HepG2 (cell line): ENCODE measurements at regions not wholly inside any gene's neighbourhood (a gene's known extent, or its start where the extent isn't known, plus 50 kb on each side); places are given as distances from the start of the nearest gene placed in this dataset.
A peak's percentile ranks its signal among the peaks of the same experiment; 100 is the strongest.

Source experiments
- BHLHE40 ChIP-seq: IDR thresholded peaks from 2 replicates; pipeline ENCODE4 v1.6.1; 2011; ENCODE audit warnings: low read length, improper control_type of control experiment
- CBFB ChIP-seq: sonication (generic); formaldehyde crosslinking; IDR thresholded peaks from 2 replicates; pipeline ENCODE4 v1.4.0; 2020; ENCODE audit warnings: missing genetic modification reagents
- CREM ChIP-seq, 2 experiments: sonication (generic) in 1 of 2; formaldehyde crosslinking in 1 of 2; IDR thresholded peaks; 2 replicates each; pipeline versions ENCODE4 v1.4.0 to v1.6.1; 2016 to 2020; ENCODE audit warnings: antibody characterized with exemption in 1 of 2, mild to moderate bottlenecking in 1 of 2, missing genetic modification reagents in 1 of 2
- ERF ChIP-seq: IDR thresholded peaks from 2 replicates; pipeline ENCODE4 v1.6.1; 2018; ENCODE audit warnings: missing biosample characterization, missing genetic modification reagents
- FOXK2 ChIP-seq: fragments of 450-650 bp; IDR thresholded peaks from 2 replicates; pipeline ENCODE4 v1.6.1; 2016
- HMG20A ChIP-seq: IDR thresholded peaks from 2 replicates; pipeline ENCODE4 v1.6.1; 2016; ENCODE audit warnings: borderline replicate concordance
- KDM3A ChIP-seq: IDR thresholded peaks from 2 replicates; pipeline ENCODE4 v1.6.1; 2018; ENCODE audit warnings: low read depth, missing compliant biosample characterization
- MIER2 ChIP-seq: IDR thresholded peaks from 2 replicates; pipeline ENCODE4 v1.6.1; 2016; ENCODE audit warnings: missing biosample characterization, missing genetic modification reagents
- NR2F2 ChIP-seq: IDR thresholded peaks from 2 replicates; pipeline ENCODE4 v1.6.1; 2012; ENCODE audit warnings: low read depth, inconsistent platforms, borderline replicate concordance
- POGK ChIP-seq: sonication (generic); formaldehyde crosslinking; conservative IDR thresholded peaks from 2 replicates; pipeline ENCODE4 v1.8.0; 2022; ENCODE audit warnings: mild to moderate bottlenecking, moderate library complexity, missing genetic modification reagents
- SMAD3 ChIP-seq: sonication (generic); formaldehyde crosslinking; IDR thresholded peaks from 2 replicates; pipeline ENCODE4 v1.4.0; 2020; ENCODE audit warnings: missing genetic modification reagents
- SOX6 ChIP-seq, 2 experiments: fragments of 450-650 bp in 1 of 2; sonication (generic) in 1 of 2; formaldehyde crosslinking in 1 of 2; IDR thresholded peaks; 2 replicates each; pipeline versions ENCODE4 v1.4.0 to v1.6.1; 2017 to 2020; ENCODE audit warnings: antibody characterized with exemption in 1 of 2, mild to moderate bottlenecking in 1 of 2, missing genetic modification reagents in 1 of 2
- TCF7 ChIP-seq: sonication (generic); IDR thresholded peaks from 2 replicates; pipeline ENCODE4 v1.6.1; 2016; ENCODE audit warnings: antibody characterized with exemption, low read depth
- TCF7L2 ChIP-seq: IDR thresholded peaks from 2 replicates; pipeline ENCODE4 v1.6.1; 2011; ENCODE audit warnings: mild to moderate bottlenecking, low read depth, low read length, moderate library complexity
- THAP7 ChIP-seq: sonication (generic); formaldehyde crosslinking; IDR thresholded peaks from 2 replicates; pipeline ENCODE4 v1.8.1; 2023; ENCODE audit warnings: mild to moderate bottlenecking, missing genetic modification reagents
- THAP8 ChIP-seq: sonication (generic); formaldehyde crosslinking; IDR thresholded peaks from 2 replicates; pipeline ENCODE4 v1.5.1; 2020; ENCODE audit warnings: missing genetic modification reagents, mild to moderate bottlenecking, borderline replicate concordance
- YEATS2 ChIP-seq: sonication (generic); formaldehyde crosslinking; IDR thresholded peaks from 2 replicates; pipeline ENCODE4 v1.4.0; 2020; ENCODE audit warnings: missing genetic modification reagents, borderline replicate concordance
- ZKSCAN8 ChIP-seq: IDR thresholded peaks from 2 replicates; pipeline ENCODE4 v1.6.1; 2016; ENCODE audit warnings: borderline replicate concordance, missing genetic modification reagents, missing compliant biosample characterization
- ZNF124 ChIP-seq: sonication (generic); formaldehyde crosslinking; IDR thresholded peaks from 2 replicates; pipeline ENCODE4 v1.4.0; 2020; ENCODE audit warnings: missing genetic modification reagents
- ZNF337 ChIP-seq: sonication (generic); formaldehyde crosslinking; IDR thresholded peaks from 2 replicates; pipeline ENCODE4 v1.5.1; 2020; ENCODE audit warnings: missing genetic modification reagents, low read depth, mild to moderate bottlenecking, borderline replicate concordance
- ZNF503 ChIP-seq: sonication (generic); formaldehyde crosslinking; IDR thresholded peaks from 2 replicates; pipeline ENCODE4 v1.4.0; 2020; ENCODE audit warnings: missing genetic modification reagents
- ZNF713 ChIP-seq: sonication (generic); formaldehyde crosslinking; IDR thresholded peaks from 2 replicates; pipeline ENCODE4 v1.4.0; 2020; ENCODE audit warnings: mild to moderate bottlenecking, missing genetic modification reagents
- ZNF772 ChIP-seq: sonication (generic); formaldehyde crosslinking; IDR thresholded peaks from 2 replicates; pipeline ENCODE4 v1.5.0; 2020; ENCODE audit warnings: mild to moderate bottlenecking, missing genetic modification reagents

- TF ChIP-seq ZNF772 (CRISPR knock-in tag) (0 out of 2 replicates have a peak, but pooled peaks have one; percentile 28), FOXK2 (no peak), THAP8 (CRISPR knock-in tag) (no peak), TCF7 (peak; percentile 84), CBFB (CRISPR knock-in tag) (0 out of 2 replicates have a peak, but pooled peaks have one; percentile 41), TCF7L2 (no peak), BHLHE40 (no peak), NR2F2 (peak; percentile 98), YEATS2 (CRISPR knock-in tag) (no peak; the same call in 1 of the 2 replicates), ZNF713 (CRISPR knock-in tag) (no peak), ZNF503 (CRISPR knock-in tag) (peak; percentile 97), ZNF337 (no peak), HMG20A (CRISPR knock-in tag) (peak; percentile 93), ZKSCAN8 (CRISPR knock-in tag) (peak; percentile 46; the same call in 1 of the 2 replicates), POGK (0 out of 2 replicates have a peak, but pooled peaks have one; percentile 23), MIER2 (CRISPR knock-in tag) (peak; percentile 52; the same call in 1 of the 2 replicates), CREM (IDR thresholded peaks at IDR 0.05) (peak; percentile 88), CREM (CRISPR knock-in tag; IDR thresholded peaks at IDR 0.05) (no peak), ZNF124 (peak; percentile 42; the same call in 1 of the 2 replicates), SMAD3 (CRISPR knock-in tag) (peak; percentile 95), SOX6 (IDR thresholded peaks at IDR 0.05) (no peak), SOX6 (CRISPR knock-in tag; IDR thresholded peaks at IDR 0.05) (peak; percentile 94), KDM3A (CRISPR knock-in tag) (peak; percentile 56; the same call in 1 of the 2 replicates), ERF (CRISPR knock-in tag) (peak; percentile 38; the same call in 1 of the 2 replicates), THAP7 (CRISPR knock-in tag) (no peak)
These were observed 102.9 kb downstream of the CCER1 start (continued) for GRCh38 chr12:90851800-90852718.
